ENCODE measurements at regions not wholly inside any gene's neighbourhood (a gene's known extent, or its start where the extent isn't known, plus 50 kb on each side); places are given as distances from the start of the nearest gene placed in this dataset.

GRCh38 chr4:26181616-26182015 is 139.2 kb upstream of the RBPJ start:
- no peaks in the 10 kb centered on the region for H3K27me3 ChIP-seq (ENCODE audit: insufficient read depth, low read length)
- no peak overlapping the region for H3K4me3 ChIP-seq (ENCODE audit: low read depth, low read length, poor library complexity, severe bottlenecking)
- H3K27ac ChIP-seq (ENCODE audit: low read depth, low read length, poor library complexity, severe bottlenecking), result no peak overlapping the region
- H3F3A ChIP-seq (ENCODE audit: insufficient read depth, low read length), result no peaks in the 10 kb centered on the region
- H3K9me2 ChIP-seq (ENCODE audit: low read depth, low read length), result no peaks in the 10 kb centered on the region
- no peaks in the 10 kb centered on the region for H3K79me2 ChIP-seq (ENCODE audit: insufficient read depth, low read length)
- no peak overlapping the region for H3K9ac ChIP-seq (ENCODE audit: low read length)
- H3K4me1 ChIP-seq (ENCODE audit: insufficient read depth, low read length, severe bottlenecking), result no peaks in the 10 kb centered on the region
- H4K20me1 ChIP-seq (ENCODE audit: insufficient read depth, low read length), result no peaks in the 10 kb centered on the region
- H3K36me3 ChIP-seq (ENCODE audit: insufficient read depth, low read length), result no peaks in the 10 kb centered on the region; the same call in 1 of the 2 replicates
- TF ChIP-seq, protein P1, sequence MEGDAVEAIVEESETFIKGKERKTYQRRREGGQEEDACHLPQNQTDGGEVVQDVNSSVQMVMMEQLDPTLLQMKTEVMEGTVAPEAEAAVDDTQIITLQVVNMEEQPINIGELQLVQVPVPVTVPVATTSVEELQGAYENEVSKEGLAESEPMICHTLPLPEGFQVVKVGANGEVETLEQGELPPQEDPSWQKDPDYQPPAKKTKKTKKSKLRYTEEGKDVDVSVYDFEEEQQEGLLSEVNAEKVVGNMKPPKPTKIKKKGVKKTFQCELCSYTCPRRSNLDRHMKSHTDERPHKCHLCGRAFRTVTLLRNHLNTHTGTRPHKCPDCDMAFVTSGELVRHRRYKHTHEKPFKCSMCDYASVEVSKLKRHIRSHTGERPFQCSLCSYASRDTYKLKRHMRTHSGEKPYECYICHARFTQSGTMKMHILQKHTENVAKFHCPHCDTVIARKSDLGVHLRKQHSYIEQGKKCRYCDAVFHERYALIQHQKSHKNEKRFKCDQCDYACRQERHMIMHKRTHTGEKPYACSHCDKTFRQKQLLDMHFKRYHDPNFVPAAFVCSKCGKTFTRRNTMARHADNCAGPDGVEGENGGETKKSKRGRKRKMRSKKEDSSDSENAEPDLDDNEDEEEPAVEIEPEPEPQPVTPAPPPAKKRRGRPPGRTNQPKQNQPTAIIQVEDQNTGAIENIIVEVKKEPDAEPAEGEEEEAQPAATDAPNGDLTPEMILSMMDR (IDR thresholded peaks at IDR 0.05; ENCODE audit: low read length), result no peak
- no peak for TF ChIP-seq EZH2 (IDR thresholded peaks at IDR 0.05; ENCODE audit: borderline replicate concordance, low read length)
- no peaks in the 10 kb centered on the region for H3K9me3 ChIP-seq (ENCODE audit: low read length)
- H2AFZ ChIP-seq (ENCODE audit: low read length), result no peak overlapping the region
- H3K4me2 ChIP-seq (ENCODE audit: low read length), result no peak overlapping the region

DNA sequence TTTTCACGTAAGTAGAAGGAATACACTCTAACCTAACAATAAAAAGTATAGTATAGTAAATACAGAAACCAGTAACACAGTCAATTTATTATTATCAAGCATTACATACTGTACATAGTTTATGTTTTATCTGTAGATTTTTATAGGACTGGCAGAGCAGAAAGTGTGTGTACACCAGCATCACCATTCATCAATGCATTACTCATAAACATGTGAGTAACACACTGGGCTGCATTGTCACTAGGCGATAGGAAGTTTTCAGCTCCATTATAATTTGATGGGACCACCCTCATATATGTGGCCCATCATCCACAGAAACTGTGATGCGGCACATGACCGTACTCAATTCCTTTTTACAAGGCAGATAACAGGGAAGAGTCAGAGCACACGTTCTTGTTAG is 137.8 kb upstream of the RBPJ start:
- no peaks in the 10 kb centered on the region; the same call in 1 of the 2 replicates for H3K36me3 ChIP-seq (ENCODE audit: insufficient read depth, low read length)
- no peaks in the 10 kb centered on the region for H3K27me3 ChIP-seq (ENCODE audit: insufficient read depth, low read length)
- no peak overlapping the region for H3K9ac ChIP-seq (ENCODE audit: low read length)
- no peaks in the 10 kb centered on the region for H3K4me1 ChIP-seq (ENCODE audit: insufficient read depth, low read length, severe bottlenecking)
- H3K79me2 ChIP-seq (ENCODE audit: insufficient read depth, low read length), result no peaks in the 10 kb centered on the region
- no peak overlapping the region for H3K27ac ChIP-seq (ENCODE audit: low read depth, low read length, poor library complexity, severe bottlenecking)
- no peaks in the 10 kb centered on the region for H3K9me3 ChIP-seq (ENCODE audit: low read length)
- H3K4me3 ChIP-seq (ENCODE audit: low read depth, low read length, poor library complexity, severe bottlenecking), result no peak overlapping the region
- no peak overlapping the region for H2AFZ ChIP-seq (ENCODE audit: low read length)
- H4K20me1 ChIP-seq (ENCODE audit: insufficient read depth, low read length), result no peaks in the 10 kb centered on the region
- TF ChIP-seq, protein P1 (IDR thresholded peaks at IDR 0.05; ENCODE audit: low read length), result no peak
- no peak for TF ChIP-seq EZH2 (IDR thresholded peaks at IDR 0.05; ENCODE audit: borderline replicate concordance, low read length)
- H3K4me2 ChIP-seq (ENCODE audit: low read length), result no peak overlapping the region
- no peaks in the 10 kb centered on the region for H3K9me2 ChIP-seq (ENCODE audit: low read depth, low read length)
- no peaks in the 10 kb centered on the region for H3F3A ChIP-seq (ENCODE audit: insufficient read depth, low read length)

- TF ChIP-seq, protein P1 (IDR thresholded peaks at IDR 0.05; ENCODE audit: low read length), result no peak
- no peak for TF ChIP-seq EZH2 (IDR thresholded peaks at IDR 0.05; ENCODE audit: borderline replicate concordance, low read length)
- Histone ChIP-seq H3K36me3 (ENCODE audit: insufficient read depth, low read length) (no peaks in the 10 kb centered on the region; the same call in 1 of the 2 replicates), H3K27me3 (ENCODE audit: insufficient read depth, low read length) (no peaks in the 10 kb centered on the region), H4K20me1 (ENCODE audit: insufficient read depth, low read length) (no peaks in the 10 kb centered on the region), H3F3A (ENCODE audit: insufficient read depth, low read length) (no peaks in the 10 kb centered on the region), H2AFZ (ENCODE audit: low read length) (no peak overlapping the region), H3K9ac (ENCODE audit: low read length) (no peak overlapping the region), H3K4me3 (ENCODE audit: low read depth, low read length, poor library complexity, severe bottlenecking) (no peak overlapping the region), H3K4me2 (ENCODE audit: low read length) (no peak overlapping the region), H3K9me2 (ENCODE audit: low read depth, low read length) (no peaks in the 10 kb centered on the region), H3K27ac (ENCODE audit: low read depth, low read length, poor library complexity, severe bottlenecking) (no peak overlapping the region), H3K79me2 (ENCODE audit: insufficient read depth, low read length) (no peaks in the 10 kb centered on the region), H3K4me1 (ENCODE audit: insufficient read depth, low read length, severe bottlenecking) (no peaks in the 10 kb centered on the region), H3K9me3 (ENCODE audit: low read length) (no peaks in the 10 kb centered on the region)
Measured at GRCh38 chr4:26185436-26185835, 135.4 kb upstream of the RBPJ start.

All from OCI-LY1 (cell line).